Posterior vena cava (tissue), 2 donors: ENCODE measurements at regions not wholly inside any gene's neighbourhood (a gene's known extent, or its start where the extent isn't known, plus 50 kb on each side); places are given as distances from the start of the nearest gene placed in this dataset.

Experiments used
- DNase-seq: peaks from one replicate; pipeline ENCODE4 v3.0.0-alpha.2; 2020; ENCODE audit warnings: low spot score
- intact Hi-C, 2 donors: fragments of 100-400 bp; cut with DNase I; formaldehyde crosslinking; loops; one replicate each; pipeline versions ENCODE4 v1.14.1 to v1.14.2; 2022 to 2023
- donor health status: DM: yes; HTN: yes; CAD: no.
- donor health status: DM: yes; HTN: yes; CAD: no.

GRCh38 chr4:138087066-138087719 lies 155.0 kb downstream of the SLC7A11 start:
- intact Hi-C loops: loop anchor here (5.0 to 10.0 kb wide), 3 partner anchors 52 to 790 kb away; no protein-coding TSS in a partner anchor
- no peak for DNase-seq

- DNase-seq: no peak
- intact Hi-C loops: loop anchor here (5.0 to 10.0 kb wide), 3 partner anchors 52 to 791 kb away; no protein-coding TSS in a partner anchor
These were observed 155.5 kb downstream of the SLC7A11 start for GRCh38 chr4:138086611-138087041.

- DNase-seq: no peak
- intact Hi-C loops: loop anchor here (5.0 to 10.0 kb wide), 3 partner anchors 51 to 791 kb away; no protein-coding TSS in a partner anchor
These were observed 156.3 kb downstream of the SLC7A11 start for GRCh38 chr4:138085736-138086305.

- intact Hi-C loops: no loop called here
These were observed 163.2 kb downstream of the SLC7A11 start for GRCh38 chr4:138078751-138079520.

GRCh38 chr4:138078253-138078652 lies 163.9 kb downstream of the SLC7A11 start:
- intact Hi-C loops: no loop called here
- DNase-seq: no peak

More at GRCh38 chr4:138078751-138079520, 163.2 kb downstream of the SLC7A11 start:
- no peak for DNase-seq

GRCh38 chr4:138076561-138076960 lies 165.6 kb downstream of the SLC7A11 start:
- no peak for DNase-seq
- intact Hi-C loops: no loop called here

GRCh38 chr4:138070816-138071215 lies 171.3 kb downstream of the SLC7A11 start:
- no peak for DNase-seq
- intact Hi-C loops: no loop called here

- DNase-seq: no peak
- intact Hi-C loops: no loop called here
These were observed 178.6 kb downstream of the SLC7A11 start for GRCh38 chr4:138063581-138063980.

- intact Hi-C loops: no loop called here
- no peak for DNase-seq
These were observed 179.2 kb downstream of the SLC7A11 start for GRCh38 chr4:138062929-138063328.

- intact Hi-C loops: no loop called here
- no peak for DNase-seq
These were observed 185.6 kb downstream of the SLC7A11 start for GRCh38 chr4:138056541-138056940.

- DNase-seq: no peak
- intact Hi-C loops: no loop called here
These were observed 186.3 kb downstream of the SLC7A11 start for GRCh38 chr4:138055890-138056289.

- no peak for DNase-seq
- intact Hi-C loops: no loop called here
These were observed 188.4 kb downstream of the SLC7A11 start for GRCh38 chr4:138053641-138054301.

GRCh38 chr4:138052806-138053632 lies 189.1 kb downstream of the SLC7A11 start:
- no peak for DNase-seq
- intact Hi-C loops: no loop called here

- no peak for DNase-seq
- intact Hi-C loops: no loop called here
These were observed 191.0 kb downstream of the SLC7A11 start for GRCh38 chr4:138051157-138051556.

- intact Hi-C loops: no loop called here
- DNase-seq: peak; percentile 10
These were observed 191.5 kb downstream of the SLC7A11 start for GRCh38 chr4:138050601-138051000.

- intact Hi-C loops: no loop called here
- DNase-seq: no peak
These were observed 192.8 kb downstream of the SLC7A11 start for GRCh38 chr4:138049355-138049754.

- intact Hi-C loops: no loop called here
These were observed 194.9 kb downstream of the SLC7A11 start for GRCh38 chr4:138047290-138047689.

GRCh38 chr4:138045036-138045435 lies 197.1 kb downstream of the SLC7A11 start:
- intact Hi-C loops: no loop called here
- peak; percentile 11 for DNase-seq

More at GRCh38 chr4:138047290-138047689, 194.9 kb downstream of the SLC7A11 start:
- no peak for DNase-seq

GRCh38 chr4:138039010-138039409 lies 203.1 kb downstream of the SLC7A11 start:
- intact Hi-C loops: loop anchor here (5.0 to 10.0 kb wide), 3 partner anchors 46 to 643 kb away; no protein-coding TSS in a partner anchor
- no peak for DNase-seq
